ENCODE measurements at regions not wholly inside any gene's neighbourhood (a gene's known extent, or its start where the extent isn't known, plus 50 kb on each side); places are given as distances from the start of the nearest gene placed in this dataset.

DNA sequence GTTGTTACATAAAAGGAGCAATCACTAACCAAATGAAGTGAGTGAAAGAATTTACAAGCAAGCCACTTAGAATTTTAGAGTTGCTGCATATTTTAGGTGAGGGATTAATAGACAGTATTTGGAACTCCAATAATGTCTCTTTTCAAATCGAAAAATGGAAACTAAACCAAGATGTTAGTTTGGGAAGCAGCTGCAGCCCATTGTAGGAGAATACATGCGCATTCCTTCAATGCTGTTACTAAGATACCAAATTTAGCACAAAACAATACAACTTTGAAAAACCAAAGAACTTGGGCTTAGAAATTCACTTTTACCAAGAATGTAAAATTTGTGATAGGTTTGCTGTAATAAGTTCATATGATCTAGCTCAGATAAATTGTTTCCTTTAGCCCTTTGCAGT is 411.8 kb upstream of the CDH6 start:
- DNase-seq (no peak), FAIRE-seq (no peak)
- H3K9ac ChIP-seq (ENCODE audit: low read length in 3 of 3) = no peak overlapping the region
- no peak overlapping the region for H3K4me3 ChIP-seq (ENCODE audit: low read length in 3 of 3)
- TF ChIP-seq, protein P1, sequence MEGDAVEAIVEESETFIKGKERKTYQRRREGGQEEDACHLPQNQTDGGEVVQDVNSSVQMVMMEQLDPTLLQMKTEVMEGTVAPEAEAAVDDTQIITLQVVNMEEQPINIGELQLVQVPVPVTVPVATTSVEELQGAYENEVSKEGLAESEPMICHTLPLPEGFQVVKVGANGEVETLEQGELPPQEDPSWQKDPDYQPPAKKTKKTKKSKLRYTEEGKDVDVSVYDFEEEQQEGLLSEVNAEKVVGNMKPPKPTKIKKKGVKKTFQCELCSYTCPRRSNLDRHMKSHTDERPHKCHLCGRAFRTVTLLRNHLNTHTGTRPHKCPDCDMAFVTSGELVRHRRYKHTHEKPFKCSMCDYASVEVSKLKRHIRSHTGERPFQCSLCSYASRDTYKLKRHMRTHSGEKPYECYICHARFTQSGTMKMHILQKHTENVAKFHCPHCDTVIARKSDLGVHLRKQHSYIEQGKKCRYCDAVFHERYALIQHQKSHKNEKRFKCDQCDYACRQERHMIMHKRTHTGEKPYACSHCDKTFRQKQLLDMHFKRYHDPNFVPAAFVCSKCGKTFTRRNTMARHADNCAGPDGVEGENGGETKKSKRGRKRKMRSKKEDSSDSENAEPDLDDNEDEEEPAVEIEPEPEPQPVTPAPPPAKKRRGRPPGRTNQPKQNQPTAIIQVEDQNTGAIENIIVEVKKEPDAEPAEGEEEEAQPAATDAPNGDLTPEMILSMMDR (IDR thresholded peaks at IDR 0.05; ENCODE audit: borderline replicate concordance, extremely low read depth, insufficient read depth) = no peak
- no peaks in the 10 kb centered on the region for H3K4me1 ChIP-seq (ENCODE audit: control insufficient read depth in 2 of 3, insufficient read depth in 2 of 3, low read depth in 1 of 3, low read length in 3 of 3)
- no peak overlapping the region for H3K27ac ChIP-seq (ENCODE audit: low read depth in 2 of 2, low read length in 2 of 2)
- intact Hi-C loops (cut with DNase I) = no loop called here
- no peaks in the 10 kb centered on the region for H3K9me3 ChIP-seq (ENCODE audit: control insufficient read depth in 2 of 3, insufficient read depth in 1 of 3, low read length in 3 of 3)
- H3K36me3 ChIP-seq (ENCODE audit: control insufficient read depth in 2 of 3, insufficient read depth in 3 of 3, low read length in 3 of 3) = no peaks in the 10 kb centered on the region
- H3K27me3 ChIP-seq (ENCODE audit: control insufficient read depth, insufficient read depth, low read length) = no peaks in the 10 kb centered on the region

DNA sequence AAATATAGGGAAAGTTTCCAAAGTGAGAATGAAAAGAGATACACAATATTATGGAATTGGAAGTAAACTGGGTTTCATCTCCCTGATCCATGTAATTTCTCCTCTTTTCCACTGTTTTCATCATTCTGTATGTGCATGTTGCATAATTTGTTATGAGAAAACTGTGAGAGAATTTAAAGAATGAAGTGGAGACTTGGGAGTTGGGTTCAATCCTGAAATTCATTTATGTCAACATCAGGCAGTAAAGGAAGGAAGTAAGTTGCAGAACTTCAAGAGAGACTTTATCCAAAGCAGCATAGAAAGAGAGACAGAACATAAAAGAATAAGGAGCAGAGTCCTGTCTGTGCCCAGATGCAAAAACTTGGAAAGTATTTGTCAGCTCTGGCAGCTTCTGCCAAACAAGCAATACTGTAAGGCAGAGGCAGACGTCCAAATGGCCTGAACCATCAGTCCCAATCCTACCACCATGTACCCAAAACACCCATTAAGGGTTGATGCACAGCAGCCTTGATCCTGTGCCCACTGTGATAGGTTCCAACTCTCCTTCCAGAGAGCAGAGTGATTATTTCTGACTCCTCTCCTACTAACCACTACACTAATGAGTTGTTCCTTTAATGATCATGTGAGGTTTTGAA is 425.3 kb upstream of the CDH6 start:
- no peak overlapping the region for H3K27ac ChIP-seq (ENCODE audit: low read depth in 2 of 2, low read length in 2 of 2)
- no peaks in the 10 kb centered on the region for H3K27me3 ChIP-seq (ENCODE audit: control insufficient read depth, insufficient read depth, low read length)
- H3K4me3 ChIP-seq (ENCODE audit: low read length in 3 of 3) = no peak overlapping the region
- H3K36me3 ChIP-seq (ENCODE audit: control insufficient read depth in 2 of 3, insufficient read depth in 3 of 3, low read length in 3 of 3) = no peaks in the 10 kb centered on the region
- TF ChIP-seq, protein P1 (IDR thresholded peaks at IDR 0.05; ENCODE audit: borderline replicate concordance, extremely low read depth, insufficient read depth) = no peak
- DNase-seq = no peak
- no peaks in the 10 kb centered on the region for H3K4me1 ChIP-seq (ENCODE audit: control insufficient read depth in 2 of 3, insufficient read depth in 2 of 3, low read depth in 1 of 3, low read length in 3 of 3)
- intact Hi-C loops (cut with DNase I) = no loop called here
- no peaks in the 10 kb centered on the region for H3K9me3 ChIP-seq (ENCODE audit: control insufficient read depth in 2 of 3, insufficient read depth in 1 of 3, low read length in 3 of 3)
- no peak for FAIRE-seq
- H3K9ac ChIP-seq (ENCODE audit: low read length in 3 of 3) = no peak overlapping the region

DNA sequence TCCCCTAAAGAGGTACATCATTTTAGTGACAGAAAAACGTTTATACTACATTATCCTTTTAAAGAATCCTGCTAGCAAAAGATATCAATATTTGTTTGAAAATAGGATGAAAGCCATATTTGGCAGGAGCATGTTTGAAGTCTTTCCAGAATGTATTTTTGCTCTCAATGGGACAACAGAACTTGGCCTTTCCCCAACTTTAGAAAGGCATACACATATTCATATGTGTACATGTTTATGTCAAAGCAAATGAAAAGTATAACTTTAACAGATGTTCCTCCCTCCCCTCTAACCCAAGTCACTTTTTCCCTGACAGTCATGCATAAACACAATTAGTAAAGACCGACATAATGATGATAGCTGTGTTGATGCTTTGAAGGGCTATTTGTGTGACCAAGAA is 427.8 kb upstream of the CDH6 start:
- DNase-seq = no peak
- intact Hi-C loops (cut with DNase I) = no loop called here
- Histone ChIP-seq H3K27me3 (ENCODE audit: control insufficient read depth, insufficient read depth, low read length) (no peaks in the 10 kb centered on the region), H3K4me1 (ENCODE audit: control insufficient read depth in 2 of 3, insufficient read depth in 2 of 3, low read depth in 1 of 3, low read length in 3 of 3) (no peaks in the 10 kb centered on the region), H3K27ac (ENCODE audit: low read depth in 2 of 2, low read length in 2 of 2) (no peak overlapping the region), H3K4me3 (ENCODE audit: low read length in 3 of 3) (no peak overlapping the region), H3K36me3 (ENCODE audit: control insufficient read depth in 2 of 3, insufficient read depth in 3 of 3, low read length in 3 of 3) (no peaks in the 10 kb centered on the region), H3K9me3 (ENCODE audit: control insufficient read depth in 2 of 3, insufficient read depth in 1 of 3, low read length in 3 of 3) (no peaks in the 10 kb centered on the region), H3K9ac (ENCODE audit: low read length in 3 of 3) (no peak overlapping the region)
- TF ChIP-seq, protein P1 (IDR thresholded peaks at IDR 0.05; ENCODE audit: borderline replicate concordance, extremely low read depth, insufficient read depth) = no peak
- FAIRE-seq = no peak

DNA sequence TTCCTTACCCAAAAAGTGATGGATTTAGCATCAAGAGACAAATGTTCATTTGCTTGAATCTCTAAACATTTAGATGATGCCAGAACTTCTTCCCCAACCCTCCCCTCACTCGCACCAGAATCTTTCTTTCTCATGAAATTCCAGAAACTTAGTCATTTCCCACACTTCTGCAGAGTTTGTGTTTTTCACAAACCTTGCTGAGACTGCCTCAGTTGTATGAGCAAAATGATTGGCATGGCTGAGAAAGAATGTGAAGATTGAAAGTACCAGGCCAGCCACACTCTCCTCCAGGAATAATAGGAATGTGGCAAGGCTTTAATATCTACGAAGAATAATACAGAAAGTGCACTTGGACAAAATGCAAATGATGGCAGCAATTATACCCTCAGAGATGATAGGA is 428.3 kb upstream of the CDH6 start:
- H3K9ac ChIP-seq (ENCODE audit: low read length in 3 of 3) = no peak overlapping the region
- no peaks in the 10 kb centered on the region for H3K9me3 ChIP-seq (ENCODE audit: control insufficient read depth in 2 of 3, insufficient read depth in 1 of 3, low read length in 3 of 3)
- H3K27me3 ChIP-seq (ENCODE audit: control insufficient read depth, insufficient read depth, low read length) = no peaks in the 10 kb centered on the region
- TF ChIP-seq, protein P1 (IDR thresholded peaks at IDR 0.05; ENCODE audit: borderline replicate concordance, extremely low read depth, insufficient read depth) = no peak
- intact Hi-C loops (cut with DNase I) = no loop called here
- DNase-seq = no peak
- FAIRE-seq = no peak
- H3K27ac ChIP-seq (ENCODE audit: low read depth in 2 of 2, low read length in 2 of 2) = no peak overlapping the region
- H3K4me3 ChIP-seq (ENCODE audit: low read length in 3 of 3) = no peak overlapping the region
- H3K4me1 ChIP-seq (ENCODE audit: control insufficient read depth in 2 of 3, insufficient read depth in 2 of 3, low read depth in 1 of 3, low read length in 3 of 3) = no peaks in the 10 kb centered on the region
- H3K36me3 ChIP-seq (ENCODE audit: control insufficient read depth in 2 of 3, insufficient read depth in 3 of 3, low read length in 3 of 3) = no peaks in the 10 kb centered on the region
